Panc1 (cell line): ENCODE measurements at regions not wholly inside any gene's neighbourhood (a gene's known extent, or its start where the extent isn't known, plus 50 kb on each side); places are given as distances from the start of the nearest gene placed in this dataset.

ENCODE experiments used
- ATAC-seq: fragments of 200-7000 bp; cut with Tn5 transposase; 2 replicates; pipeline ENCODE4 v1.9.1; 2020; ENCODE audit warnings: mild to moderate bottlenecking, moderate library complexity
- BruUV-seq: library from RNA; stranded (reverse); fragments of 400-500 nt; replicated peaks from 2 replicates; lab custom pipeline; 2021; lab: Mats Ljungman, UMichigan
- CTCF ChIA-PET: fragments of 300-600 bp; sonication (Branson Sonifier 250); formaldehyde crosslinking; loops from one replicate; lab custom pipeline; 2022; ENCODE audit warnings: antibody characterized with exemption; lab: Charles Lee
- POLR2A ChIA-PET: fragments of 300-600 bp; sonication (Branson Sonifier 250); formaldehyde crosslinking; loops from one replicate; lab custom pipeline; 2022; ENCODE audit warnings: antibody characterized with exemption; lab: Charles Lee
- DNase-seq: peaks from one replicate; pipeline ENCODE4 v3.0.0-alpha.2; 2010; ENCODE audit warnings: low read depth, low spot score
- H3K27ac ChIP-seq: 2 replicates; pipeline ENCODE4 v1.5.1; 2011; ENCODE audit warnings: mild to moderate bottlenecking, low read length, inconsistent platforms
- H3K27me3 ChIP-seq: fragments of 200-500 bp; sonication (Bioruptor generic); 2 replicates; pipeline ENCODE4 v1.6.0; 2014; ENCODE audit warnings: low read length, inconsistent platforms; ENCODE audit not compliant: control insufficient read depth, insufficient read depth
- H3K36me3 ChIP-seq: fragments of 200-500 bp; sonication (Bioruptor generic); 2 replicates; pipeline ENCODE4 v1.5.1; 2014; ENCODE audit warnings: inconsistent platforms, mild to moderate bottlenecking, low read length, moderate library complexity; ENCODE audit not compliant: control insufficient read depth, insufficient read depth
- H3K4me1 ChIP-seq: 2 replicates; pipeline ENCODE4 v1.5.1; 2011; ENCODE audit warnings: inconsistent platforms, mild to moderate bottlenecking, low read length, moderate library complexity; ENCODE audit not compliant: control insufficient read depth, insufficient read depth
- H3K4me3 ChIP-seq, 2 experiments: 2 replicates each; pipeline ENCODE4 v1.5.1; 2011 to 2012; ENCODE audit warnings: low read depth in 2 of 2, low read length in 2 of 2, mild to moderate bottlenecking in 2 of 2, inconsistent platforms in 1 of 2, moderate library complexity in 1 of 2
- H3K9me3 ChIP-seq: fragments of 200-500 bp; sonication (Bioruptor generic); 2 replicates; pipeline ENCODE4 v1.5.1; 2014; ENCODE audit warnings: low read depth, mild to moderate bottlenecking, inconsistent platforms, low read length, moderate library complexity; ENCODE audit not compliant: control insufficient read depth, insufficient read depth
- POLR2AphosphoS5 ChIP-seq: IDR thresholded peaks from 2 replicates; pipeline ENCODE4 v1.6.1; 2012; ENCODE audit warnings: mild to moderate bottlenecking, low read depth, low read length, moderate library complexity
- SIN3A ChIP-seq: IDR thresholded peaks from 2 replicates; pipeline ENCODE4 v1.6.1; 2012; ENCODE audit warnings: low read depth, mild to moderate bottlenecking, low read length, moderate library complexity, borderline replicate concordance; ENCODE audit not compliant: insufficient read depth
- TCF7L2 ChIP-seq: IDR thresholded peaks from 2 replicates; pipeline ENCODE4 v1.6.1; 2011; ENCODE audit warnings: mild to moderate bottlenecking, low read depth, low read length, inconsistent platforms
- in situ Hi-C: cut with HindIII; loops from 2 replicates; pipeline ENCODE4 v1.10.0; 2016; ENCODE audit warnings: low sequenced_read_pairs, low pct_unique_long_range_greater_than_20kb
- intact Hi-C: fragments of 100-400 bp; cut with micrococcal nuclease; formaldehyde crosslinking; loops from one replicate; pipeline ENCODE4 v1.10.0; 2022; ENCODE audit not compliant: unreplicated experiment
- TF ChIP-seq, protein P1 (sequence below): fragments of 450-650 bp; IDR thresholded peaks from 2 replicates; pipeline ENCODE4 v1.5.1; 2017; ENCODE audit warnings: mild to moderate bottlenecking
- TF ChIP-seq, protein P2 (sequence below), 2 experiments: IDR thresholded peaks; 2 replicates each; pipeline ENCODE4 v1.6.1; 2011 to 2012; ENCODE audit warnings: low read depth in 2 of 2, control low read depth in 1 of 2, low read length in 1 of 2, mild to moderate bottlenecking in 1 of 2, moderate library complexity in 1 of 2; ENCODE audit not compliant: insufficient read depth in 1 of 2

DNA sequence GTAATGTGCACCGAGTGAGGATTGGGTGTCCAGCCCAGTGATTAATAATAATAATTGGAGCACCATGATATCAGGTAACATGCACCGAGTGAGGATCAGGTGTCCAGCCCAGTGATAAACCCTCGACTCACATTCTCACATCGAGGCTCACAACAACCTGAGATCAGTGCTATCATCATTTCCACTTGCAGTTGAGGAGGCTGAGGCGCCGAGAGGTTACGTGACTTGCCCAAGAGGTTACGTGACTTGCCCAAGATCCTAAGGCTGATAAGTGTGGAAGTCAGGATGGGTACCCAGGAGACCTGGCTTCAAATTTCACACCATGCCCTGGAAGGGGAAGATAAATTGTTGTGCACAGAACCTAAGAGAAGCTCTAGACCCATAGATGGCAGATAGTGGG is 189.4 kb downstream of the MED10 start:
- no TSS peak for BruUV-seq
- Histone ChIP-seq H3K27me3 (no peaks in the 10 kb centered on the region; the same call in 1 of the 2 replicates), H3K36me3 (no peaks in the 10 kb centered on the region), H3K27ac (no peak overlapping the region), H3K4me3 (no peak overlapping the region), H3K4me1 (no peaks in the 10 kb centered on the region), H3K9me3 (no peaks in the 10 kb centered on the region)
- intact Hi-C loops, result no loop called here
- POLR2A ChIA-PET, result no interaction called here
- CTCF ChIA-PET, result no interaction called here
- in situ Hi-C loops, result no loop called here
- ATAC-seq (no peak), DNase-seq (no peak)
- TF ChIP-seq, protein P1, sequence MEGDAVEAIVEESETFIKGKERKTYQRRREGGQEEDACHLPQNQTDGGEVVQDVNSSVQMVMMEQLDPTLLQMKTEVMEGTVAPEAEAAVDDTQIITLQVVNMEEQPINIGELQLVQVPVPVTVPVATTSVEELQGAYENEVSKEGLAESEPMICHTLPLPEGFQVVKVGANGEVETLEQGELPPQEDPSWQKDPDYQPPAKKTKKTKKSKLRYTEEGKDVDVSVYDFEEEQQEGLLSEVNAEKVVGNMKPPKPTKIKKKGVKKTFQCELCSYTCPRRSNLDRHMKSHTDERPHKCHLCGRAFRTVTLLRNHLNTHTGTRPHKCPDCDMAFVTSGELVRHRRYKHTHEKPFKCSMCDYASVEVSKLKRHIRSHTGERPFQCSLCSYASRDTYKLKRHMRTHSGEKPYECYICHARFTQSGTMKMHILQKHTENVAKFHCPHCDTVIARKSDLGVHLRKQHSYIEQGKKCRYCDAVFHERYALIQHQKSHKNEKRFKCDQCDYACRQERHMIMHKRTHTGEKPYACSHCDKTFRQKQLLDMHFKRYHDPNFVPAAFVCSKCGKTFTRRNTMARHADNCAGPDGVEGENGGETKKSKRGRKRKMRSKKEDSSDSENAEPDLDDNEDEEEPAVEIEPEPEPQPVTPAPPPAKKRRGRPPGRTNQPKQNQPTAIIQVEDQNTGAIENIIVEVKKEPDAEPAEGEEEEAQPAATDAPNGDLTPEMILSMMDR, result no peak
- TF ChIP-seq TCF7L2 (no peak), SIN3A (no peak), POLR2AphosphoS5 (no peak)
- TF ChIP-seq, protein P2, sequence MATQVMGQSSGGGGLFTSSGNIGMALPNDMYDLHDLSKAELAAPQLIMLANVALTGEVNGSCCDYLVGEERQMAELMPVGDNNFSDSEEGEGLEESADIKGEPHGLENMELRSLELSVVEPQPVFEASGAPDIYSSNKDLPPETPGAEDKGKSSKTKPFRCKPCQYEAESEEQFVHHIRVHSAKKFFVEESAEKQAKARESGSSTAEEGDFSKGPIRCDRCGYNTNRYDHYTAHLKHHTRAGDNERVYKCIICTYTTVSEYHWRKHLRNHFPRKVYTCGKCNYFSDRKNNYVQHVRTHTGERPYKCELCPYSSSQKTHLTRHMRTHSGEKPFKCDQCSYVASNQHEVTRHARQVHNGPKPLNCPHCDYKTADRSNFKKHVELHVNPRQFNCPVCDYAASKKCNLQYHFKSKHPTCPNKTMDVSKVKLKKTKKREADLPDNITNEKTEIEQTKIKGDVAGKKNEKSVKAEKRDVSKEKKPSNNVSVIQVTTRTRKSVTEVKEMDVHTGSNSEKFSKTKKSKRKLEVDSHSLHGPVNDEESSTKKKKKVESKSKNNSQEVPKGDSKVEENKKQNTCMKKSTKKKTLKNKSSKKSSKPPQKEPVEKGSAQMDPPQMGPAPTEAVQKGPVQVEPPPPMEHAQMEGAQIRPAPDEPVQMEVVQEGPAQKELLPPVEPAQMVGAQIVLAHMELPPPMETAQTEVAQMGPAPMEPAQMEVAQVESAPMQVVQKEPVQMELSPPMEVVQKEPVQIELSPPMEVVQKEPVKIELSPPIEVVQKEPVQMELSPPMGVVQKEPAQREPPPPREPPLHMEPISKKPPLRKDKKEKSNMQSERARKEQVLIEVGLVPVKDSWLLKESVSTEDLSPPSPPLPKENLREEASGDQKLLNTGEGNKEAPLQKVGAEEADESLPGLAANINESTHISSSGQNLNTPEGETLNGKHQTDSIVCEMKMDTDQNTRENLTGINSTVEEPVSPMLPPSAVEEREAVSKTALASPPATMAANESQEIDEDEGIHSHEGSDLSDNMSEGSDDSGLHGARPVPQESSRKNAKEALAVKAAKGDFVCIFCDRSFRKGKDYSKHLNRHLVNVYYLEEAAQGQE (IDR thresholded peaks at IDR 0.05; ENCODE audit: insufficient read depth in 1 of 2, low read depth in 2 of 2, low read length in 1 of 2), result no peak

DNA sequence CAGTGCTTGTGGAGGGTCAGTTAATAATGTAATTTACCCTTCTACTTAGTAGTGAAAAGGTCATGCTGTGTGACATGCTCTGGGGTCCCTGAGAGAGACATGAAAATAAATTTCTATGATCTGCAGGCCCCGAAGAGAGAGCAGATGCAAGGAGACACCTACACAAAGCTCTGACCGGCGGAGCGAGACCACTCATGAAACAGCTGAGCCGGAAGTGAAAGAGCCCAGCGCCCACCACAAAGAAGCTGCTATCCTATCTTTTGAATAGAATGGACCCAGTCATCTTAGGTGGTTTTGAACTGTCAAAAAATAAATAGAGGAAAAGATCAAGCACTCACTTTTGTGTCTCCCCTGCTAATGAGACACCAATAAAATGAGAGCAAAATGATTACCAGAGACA is 190.0 kb downstream of the MED10 start:
- DNase-seq (no peak), ATAC-seq (no peak)
- TF ChIP-seq TCF7L2, result no peak
- no peak for TF ChIP-seq POLR2AphosphoS5
- TF ChIP-seq, protein P1, result no peak
- no peak for TF ChIP-seq SIN3A
- TF ChIP-seq, protein P2 (IDR thresholded peaks at IDR 0.05; ENCODE audit: insufficient read depth in 1 of 2, low read depth in 2 of 2, low read length in 1 of 2), result no peak
- POLR2A ChIA-PET, result no interaction called here
- BruUV-seq, result no TSS peak
- H3K4me1 ChIP-seq, result no peaks in the 10 kb centered on the region
- intact Hi-C loops (no loop called here), in situ Hi-C loops (no loop called here)
- no peaks in the 10 kb centered on the region for H3K36me3 ChIP-seq
- CTCF ChIA-PET, result no interaction called here
- peaks cover 2% of the 10 kb centered on the region; the same call in 1 of the 2 replicates for H3K27me3 ChIP-seq
- no peak overlapping the region for H3K27ac ChIP-seq
- no peak overlapping the region for H3K4me3 ChIP-seq
- H3K9me3 ChIP-seq, result no peaks in the 10 kb centered on the region
